ENCODE measurements at regions not wholly inside any gene's neighbourhood (a gene's known extent, or its start where the extent isn't known, plus 50 kb on each side); places are given as distances from the start of the nearest gene placed in this dataset.

DNA sequence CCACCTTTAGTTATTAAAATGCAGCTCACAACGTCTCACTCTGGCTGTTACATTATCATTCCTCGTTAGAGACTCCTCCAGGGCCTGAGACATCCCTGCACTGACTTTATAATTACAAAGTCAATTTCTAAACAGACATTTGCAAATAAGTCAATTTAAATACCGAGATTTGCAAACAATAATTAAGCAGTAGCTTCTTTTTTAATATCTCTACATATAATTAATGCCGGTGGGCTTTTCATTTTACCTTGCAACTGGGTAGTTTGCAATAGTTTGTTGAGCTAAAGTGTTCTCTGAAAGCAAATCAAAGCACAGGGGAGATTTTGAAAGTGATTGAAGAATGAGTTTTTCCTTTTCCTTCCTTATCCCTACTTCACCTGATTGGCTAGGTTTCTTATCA, 154.4 kb downstream of the TLR4 start:
- no peak for TF ChIP-seq POU2F2 (IDR thresholded peaks at IDR 0.05; ENCODE audit: low read depth, low read length)
- TF ChIP-seq SPI1 (IDR thresholded peaks at IDR 0.05; ENCODE audit: low read depth, low read length), result no peak
- TF ChIP-seq POLR2AphosphoS5 (IDR thresholded peaks at IDR 0.05; ENCODE audit: low read depth, low read length), result no peak
- no peak for TF ChIP-seq POLR2A (IDR thresholded peaks at IDR 0.05; ENCODE audit: low read depth, low read length)
- no peak for TF ChIP-seq PAX5 (IDR thresholded peaks at IDR 0.05; ENCODE audit: insufficient read depth, low read length, severe bottlenecking)
- no peak for TF ChIP-seq TAF1 (IDR thresholded peaks at IDR 0.05; ENCODE audit: low read depth, low read length)
- DNase-seq (ENCODE audit: insufficient read length, low spot score) (no peak), FAIRE-seq (no peak)

DNA sequence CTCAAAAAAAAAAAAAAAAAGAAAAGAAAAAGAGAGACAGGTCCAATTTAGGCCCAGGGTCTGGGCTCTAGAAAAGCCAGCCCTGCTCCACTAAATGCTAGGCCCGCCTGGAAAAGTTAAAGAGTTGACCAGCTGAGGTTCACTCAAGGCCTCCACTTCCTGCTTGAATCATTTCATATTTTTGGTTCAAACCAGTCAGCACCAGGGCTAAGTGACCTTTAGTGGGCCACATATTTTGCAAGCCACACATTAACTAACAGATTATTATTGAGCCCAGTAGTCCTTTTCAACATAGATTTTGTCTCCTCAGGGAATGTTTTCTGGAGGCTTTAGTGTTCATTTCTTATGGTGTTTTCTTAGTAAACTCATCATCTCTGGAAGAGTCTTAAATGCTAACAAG, 156.6 kb downstream of the TLR4 start:
- FAIRE-seq, result no peak
- no peak for TF ChIP-seq SPI1 (IDR thresholded peaks at IDR 0.05; ENCODE audit: low read depth, low read length)
- no peak for TF ChIP-seq POLR2AphosphoS5 (IDR thresholded peaks at IDR 0.05; ENCODE audit: low read depth, low read length)
- TF ChIP-seq POLR2A (IDR thresholded peaks at IDR 0.05; ENCODE audit: low read depth, low read length), result no peak
- no peak for TF ChIP-seq PAX5 (IDR thresholded peaks at IDR 0.05; ENCODE audit: insufficient read depth, low read length, severe bottlenecking)
- TF ChIP-seq POU2F2 (IDR thresholded peaks at IDR 0.05; ENCODE audit: low read depth, low read length), result no peak
- TF ChIP-seq TAF1 (IDR thresholded peaks at IDR 0.05; ENCODE audit: low read depth, low read length), result no peak
- DNase-seq (ENCODE audit: insufficient read length, low spot score), result no peak

DNA sequence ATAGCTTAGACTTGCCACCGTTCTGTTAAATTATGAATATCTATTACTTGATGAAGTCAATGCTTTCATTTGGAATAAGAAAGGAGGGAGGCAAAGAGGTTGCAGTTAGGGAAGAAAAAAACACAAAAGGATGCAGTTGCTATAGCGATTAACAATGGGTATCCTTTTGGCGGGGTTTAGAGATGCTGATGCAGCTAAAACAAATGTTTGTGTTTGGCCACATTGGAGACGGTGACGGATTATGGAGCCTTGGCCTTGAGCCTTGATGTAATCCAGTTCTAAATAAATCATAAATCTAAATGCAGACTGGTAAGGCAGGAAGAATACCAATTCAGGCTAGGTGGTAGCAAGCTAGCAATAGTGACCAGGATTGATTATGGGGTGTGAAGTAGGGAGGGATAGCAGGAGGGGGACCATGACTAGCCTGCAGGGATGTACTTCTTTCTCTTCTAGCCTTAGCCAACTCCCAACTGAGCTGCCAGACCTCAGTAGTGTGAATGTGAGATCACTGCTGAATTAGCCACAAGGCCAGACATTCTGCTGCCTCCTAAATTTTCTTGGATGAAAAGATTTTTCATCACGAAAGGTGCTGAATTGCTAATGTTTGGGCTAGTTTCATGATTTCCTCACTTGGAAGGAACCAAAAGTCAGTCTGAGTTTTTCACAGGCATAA, 160.3 kb downstream of the TLR4 start:
- no peak for DNase-seq (ENCODE audit: insufficient read length, low spot score)
- TF ChIP-seq PAX5 (IDR thresholded peaks at IDR 0.05; ENCODE audit: insufficient read depth, low read length, severe bottlenecking) (no peak), POLR2A (IDR thresholded peaks at IDR 0.05; ENCODE audit: low read depth, low read length) (no peak)
- FAIRE-seq, result no peak

DNA sequence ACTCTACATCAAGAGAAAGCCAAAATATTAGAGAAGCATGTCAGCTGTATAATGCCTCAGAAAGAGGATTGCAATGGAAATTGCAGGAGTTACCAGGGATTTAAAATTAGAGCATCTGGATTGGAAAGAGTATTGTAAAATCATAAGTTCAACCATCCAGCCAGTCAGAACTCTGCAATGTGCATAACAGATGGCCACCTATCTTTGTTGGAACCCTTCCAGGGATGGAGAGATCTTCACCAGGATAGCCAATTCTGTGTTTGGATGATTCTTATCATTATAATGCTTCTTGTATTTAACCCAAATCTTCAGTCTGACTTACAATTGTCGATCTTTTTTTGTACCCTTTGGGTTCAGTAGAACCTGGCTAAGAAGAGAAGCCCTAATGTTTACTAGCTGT, 164.4 kb downstream of the TLR4 start:
- FAIRE-seq, result no peak
- DNase-seq (ENCODE audit: insufficient read length, low spot score), result no peak

DNA sequence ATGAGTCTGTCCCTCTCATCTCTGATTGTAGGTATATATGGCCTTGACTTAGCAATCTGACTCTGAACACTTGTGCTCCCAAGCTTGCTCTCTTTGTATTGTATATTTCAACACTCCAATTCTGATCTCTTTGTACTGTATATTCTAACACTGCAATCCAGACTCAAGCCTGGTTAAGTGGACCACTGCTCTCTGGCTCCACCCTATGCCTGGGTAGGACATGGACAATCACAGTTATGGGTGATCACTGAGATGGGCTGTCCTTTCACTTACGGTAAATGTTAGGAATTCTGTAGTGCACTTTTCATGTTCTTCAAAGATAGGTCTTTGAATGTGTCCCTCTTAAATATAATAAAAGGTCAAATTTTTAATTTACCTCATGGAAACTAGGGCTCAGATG, 165.1 kb downstream of the TLR4 start:
- TF ChIP-seq PAX5 (IDR thresholded peaks at IDR 0.05; ENCODE audit: insufficient read depth, low read length, severe bottlenecking), result no peak
- no peak for TF ChIP-seq TAF1 (IDR thresholded peaks at IDR 0.05; ENCODE audit: low read depth, low read length)
- TF ChIP-seq POLR2A (IDR thresholded peaks at IDR 0.05; ENCODE audit: low read depth, low read length), result no peak
- TF ChIP-seq POLR2AphosphoS5 (IDR thresholded peaks at IDR 0.05; ENCODE audit: low read depth, low read length), result no peak
- FAIRE-seq (no peak), DNase-seq (ENCODE audit: insufficient read length, low spot score) (no peak)

More for the DNA sequence above, 164.4 kb downstream of the TLR4 start:
- TF ChIP-seq POU2F2 (IDR thresholded peaks at IDR 0.05; ENCODE audit: low read depth, low read length), result no peak
- TF ChIP-seq TAF1 (IDR thresholded peaks at IDR 0.05; ENCODE audit: low read depth, low read length), result no peak
- no peak for TF ChIP-seq SPI1 (IDR thresholded peaks at IDR 0.05; ENCODE audit: low read depth, low read length)
- no peak for TF ChIP-seq PAX5 (IDR thresholded peaks at IDR 0.05; ENCODE audit: insufficient read depth, low read length, severe bottlenecking)
- no peak for TF ChIP-seq POLR2AphosphoS5 (IDR thresholded peaks at IDR 0.05; ENCODE audit: low read depth, low read length)
- no peak for TF ChIP-seq POLR2A (IDR thresholded peaks at IDR 0.05; ENCODE audit: low read depth, low read length)

DNA sequence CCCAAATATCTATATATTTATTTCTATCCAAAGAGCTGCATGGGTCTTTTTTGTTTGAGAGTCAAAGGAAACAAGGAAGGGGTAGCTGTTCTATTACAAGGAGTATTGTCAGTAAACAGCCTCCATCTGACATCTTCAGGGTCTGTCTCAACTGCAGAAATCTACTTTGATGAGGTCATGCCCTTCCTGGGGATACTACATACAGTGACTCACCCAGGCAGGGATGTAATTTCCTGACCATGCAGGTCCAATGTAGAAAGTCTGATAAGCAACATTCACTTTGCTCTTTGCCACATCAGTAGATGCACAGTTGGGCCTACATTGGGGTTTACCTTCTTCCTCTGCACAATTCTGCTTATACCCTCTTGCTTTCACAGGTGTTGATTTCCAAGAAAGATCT, 165.5 kb downstream of the TLR4 start:
- FAIRE-seq, result no peak
- TF ChIP-seq POLR2A (IDR thresholded peaks at IDR 0.05; ENCODE audit: low read depth, low read length) (no peak), POU2F2 (IDR thresholded peaks at IDR 0.05; ENCODE audit: low read depth, low read length) (no peak), POLR2AphosphoS5 (IDR thresholded peaks at IDR 0.05; ENCODE audit: low read depth, low read length) (no peak), TAF1 (IDR thresholded peaks at IDR 0.05; ENCODE audit: low read depth, low read length) (no peak), PAX5 (IDR thresholded peaks at IDR 0.05; ENCODE audit: insufficient read depth, low read length, severe bottlenecking) (no peak), SPI1 (IDR thresholded peaks at IDR 0.05; ENCODE audit: low read depth, low read length) (no peak)
- DNase-seq (ENCODE audit: insufficient read length, low spot score), result no peak

DNA sequence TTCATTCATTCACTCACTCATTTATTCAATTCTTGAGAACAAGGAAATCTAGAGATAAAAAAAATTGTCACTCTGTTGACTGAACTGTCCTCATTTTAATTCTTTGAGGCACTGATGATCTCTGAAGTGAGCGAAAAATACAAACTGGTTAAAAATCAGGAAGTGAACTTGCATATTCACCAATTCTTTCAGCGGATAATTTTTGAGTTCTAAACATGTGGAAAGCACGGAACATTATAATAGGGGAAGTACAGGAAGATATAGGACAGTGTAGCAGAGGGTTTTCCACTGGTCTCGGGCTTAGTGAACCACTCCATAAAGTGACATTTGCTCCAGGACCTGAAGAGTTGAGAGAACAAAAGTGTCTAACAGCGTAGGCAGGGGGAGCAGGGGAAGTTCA, 169.5 kb downstream of the TLR4 start:
- DNase-seq (ENCODE audit: insufficient read length, low spot score) (no peak), FAIRE-seq (no peak)
- TF ChIP-seq SPI1 (IDR thresholded peaks at IDR 0.05; ENCODE audit: low read depth, low read length), result no peak
- TF ChIP-seq TAF1 (IDR thresholded peaks at IDR 0.05; ENCODE audit: low read depth, low read length), result no peak
- TF ChIP-seq POLR2A (IDR thresholded peaks at IDR 0.05; ENCODE audit: low read depth, low read length), result no peak
- no peak for TF ChIP-seq PAX5 (IDR thresholded peaks at IDR 0.05; ENCODE audit: insufficient read depth, low read length, severe bottlenecking)
- no peak for TF ChIP-seq POLR2AphosphoS5 (IDR thresholded peaks at IDR 0.05; ENCODE audit: low read depth, low read length)
- TF ChIP-seq POU2F2 (IDR thresholded peaks at IDR 0.05; ENCODE audit: low read depth, low read length), result no peak

DNA sequence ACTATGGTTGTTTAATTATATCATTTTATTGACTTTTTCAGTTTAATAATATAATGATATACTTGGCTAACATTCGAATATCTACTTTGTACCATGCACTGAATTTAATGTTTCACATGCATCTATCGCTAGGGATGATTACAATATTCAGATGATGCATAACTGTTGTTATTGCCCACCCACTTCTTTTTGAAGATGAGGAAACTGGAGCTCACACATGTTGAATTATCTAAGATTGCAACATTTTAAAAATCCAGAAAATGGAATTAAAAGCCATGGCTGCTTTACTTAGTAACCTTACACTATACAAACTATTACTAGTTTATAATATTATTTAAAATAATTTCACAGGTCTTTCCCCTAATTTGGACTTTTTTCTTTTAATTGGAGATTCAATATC, 171.7 kb downstream of the TLR4 start:
- TF ChIP-seq SPI1 (IDR thresholded peaks at IDR 0.05; ENCODE audit: low read depth, low read length), result no peak
- TF ChIP-seq POLR2A (IDR thresholded peaks at IDR 0.05; ENCODE audit: low read depth, low read length), result no peak
- FAIRE-seq (no peak), DNase-seq (ENCODE audit: insufficient read length, low spot score) (no peak)

DNA sequence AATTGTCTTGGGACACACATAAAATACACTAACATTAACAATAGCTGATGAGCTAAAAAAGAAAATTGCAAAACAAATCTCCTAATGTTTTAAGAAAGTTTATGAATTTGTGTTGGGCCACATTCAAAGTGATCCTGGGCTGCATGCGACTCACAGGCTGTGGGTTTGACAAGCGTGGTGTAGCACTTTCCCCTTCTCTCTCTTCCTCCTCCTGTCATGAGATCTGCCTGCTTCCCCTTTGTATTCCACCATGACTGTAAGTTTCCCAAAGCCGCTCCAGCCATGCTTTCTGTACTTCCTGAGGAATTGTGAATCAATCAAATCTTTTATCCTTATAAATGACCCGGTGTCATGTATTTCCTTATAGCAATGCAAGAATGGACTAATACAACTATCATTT, 178.0 kb downstream of the TLR4 start:
- TF ChIP-seq POU2F2 (IDR thresholded peaks at IDR 0.05; ENCODE audit: low read depth, low read length) (no peak), SPI1 (IDR thresholded peaks at IDR 0.05; ENCODE audit: low read depth, low read length) (no peak), POLR2AphosphoS5 (IDR thresholded peaks at IDR 0.05; ENCODE audit: low read depth, low read length) (no peak), TAF1 (IDR thresholded peaks at IDR 0.05; ENCODE audit: low read depth, low read length) (no peak), PAX5 (IDR thresholded peaks at IDR 0.05; ENCODE audit: insufficient read depth, low read length, severe bottlenecking) (no peak), POLR2A (IDR thresholded peaks at IDR 0.05; ENCODE audit: low read depth, low read length) (no peak)
- DNase-seq (ENCODE audit: insufficient read length, low spot score) (no peak), FAIRE-seq (no peak)

DNA sequence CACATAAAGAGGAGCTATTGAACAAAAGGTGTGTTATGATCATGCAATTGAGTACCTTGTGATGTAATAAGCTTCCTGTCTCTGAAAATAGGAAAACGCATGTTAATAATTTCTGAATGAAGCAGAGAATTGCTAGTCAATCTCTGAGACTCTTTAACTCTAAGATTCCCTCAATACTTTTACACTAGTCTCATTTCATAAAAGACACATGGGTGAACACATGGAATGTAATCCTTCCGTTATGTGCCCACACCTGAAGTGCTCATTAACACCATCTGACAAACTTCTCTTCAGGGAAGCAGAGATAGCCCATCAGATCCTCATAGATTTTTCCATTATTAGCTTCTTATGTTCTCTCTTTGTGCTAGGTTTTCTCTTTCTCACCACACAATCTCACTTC, 182.4 kb downstream of the TLR4 start:
- TF ChIP-seq POLR2AphosphoS5 (IDR thresholded peaks at IDR 0.05; ENCODE audit: low read depth, low read length) (no peak), PAX5 (IDR thresholded peaks at IDR 0.05; ENCODE audit: insufficient read depth, low read length, severe bottlenecking) (no peak), SPI1 (IDR thresholded peaks at IDR 0.05; ENCODE audit: low read depth, low read length) (no peak), POU2F2 (IDR thresholded peaks at IDR 0.05; ENCODE audit: low read depth, low read length) (no peak), POLR2A (IDR thresholded peaks at IDR 0.05; ENCODE audit: low read depth, low read length) (no peak), TAF1 (IDR thresholded peaks at IDR 0.05; ENCODE audit: low read depth, low read length) (no peak)
- FAIRE-seq (no peak), DNase-seq (ENCODE audit: insufficient read length, low spot score) (no peak)

All from GM12891 (cell line).